Skeletal muscle cell (primary cell): ENCODE measurements at regions not wholly inside any gene's neighbourhood (a gene's known extent, or its start where the extent isn't known, plus 50 kb on each side); places are given as distances from the start of the nearest gene placed in this dataset.

Experiments used
- DNase-seq: peaks from one replicate; pipeline ENCODE4 v3.0.0-alpha.2; 2010; ENCODE audit warnings: low read depth
- H3K4me3 ChIP-seq: 2 replicates; pipeline ENCODE4 v1.5.1; 2011; ENCODE audit warnings: low read depth, mild to moderate bottlenecking, control low read depth, low read length, moderate library complexity

DNA sequence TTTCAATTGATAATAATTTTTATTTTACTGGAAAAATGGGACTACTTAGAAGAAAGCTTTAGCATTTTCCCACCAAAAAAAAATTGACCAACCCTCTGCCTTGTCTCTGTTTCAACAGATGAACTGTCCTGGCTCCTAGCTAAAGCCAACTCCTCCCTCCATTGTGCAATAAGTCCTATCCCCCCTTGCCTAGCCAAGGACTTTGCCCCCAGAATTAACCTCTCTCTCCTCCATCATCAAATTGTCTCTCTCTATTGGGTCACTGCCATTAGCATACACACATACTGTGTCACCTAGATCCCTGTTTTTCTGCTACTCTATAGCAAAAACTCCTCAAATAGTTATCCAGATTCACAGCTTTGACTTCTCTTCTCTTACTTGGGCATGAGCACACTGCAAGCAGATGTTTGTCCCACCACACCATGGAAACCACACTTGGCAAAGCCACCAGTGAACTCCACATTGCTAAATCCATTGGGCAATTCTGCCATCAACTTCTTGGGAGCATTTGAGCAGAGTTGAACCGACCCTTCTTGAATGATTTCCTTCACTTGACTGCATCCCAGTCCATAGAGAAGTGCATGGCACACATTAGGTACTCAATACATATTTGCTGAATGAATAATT is 91.4 kb upstream of the NEBL start:
- no peak for DNase-seq
- H3K4me3 ChIP-seq: no peak overlapping the region

DNA sequence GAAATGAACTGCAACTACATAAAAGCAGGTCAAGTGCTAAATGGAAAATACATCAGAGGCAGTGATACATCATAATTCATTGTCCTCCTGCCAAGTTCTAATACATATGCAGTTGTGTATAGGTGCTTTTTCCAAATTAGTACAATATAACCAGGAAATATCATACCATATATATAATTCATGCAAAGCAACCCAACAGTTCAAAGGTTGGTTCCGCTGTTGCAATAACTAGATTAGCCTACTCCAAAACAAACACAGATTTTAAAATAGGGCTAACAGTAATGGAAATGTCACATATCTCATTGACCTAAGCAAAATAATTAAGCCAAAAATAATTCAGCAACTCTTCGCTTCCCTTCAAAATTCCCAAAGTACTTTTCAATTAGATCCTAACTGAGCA is 88.9 kb upstream of the NEBL start:
- H3K4me3 ChIP-seq: no peak overlapping the region
- DNase-seq: no peak

DNA sequence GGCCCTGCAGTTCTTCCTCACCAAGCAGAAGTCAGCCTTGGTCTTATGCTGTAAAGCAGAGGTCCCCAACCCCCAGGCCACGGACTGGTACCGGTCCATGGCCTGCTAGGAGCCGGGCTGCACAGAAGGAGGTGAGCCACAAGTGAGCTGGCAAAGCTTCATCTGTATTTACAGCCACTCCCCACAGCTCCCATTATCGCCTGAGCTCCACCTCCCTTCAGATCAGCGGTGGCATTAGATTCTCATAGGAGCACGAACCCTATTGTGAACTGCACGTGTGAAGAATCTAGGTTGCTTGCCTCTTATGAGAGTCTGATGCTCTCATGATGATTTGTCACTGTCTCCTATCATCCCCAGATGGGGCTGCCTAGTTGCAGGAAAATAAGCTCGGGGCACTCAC is 87.6 kb upstream of the NEBL start:
- H3K4me3 ChIP-seq: no peak overlapping the region
- no peak for DNase-seq

DNA sequence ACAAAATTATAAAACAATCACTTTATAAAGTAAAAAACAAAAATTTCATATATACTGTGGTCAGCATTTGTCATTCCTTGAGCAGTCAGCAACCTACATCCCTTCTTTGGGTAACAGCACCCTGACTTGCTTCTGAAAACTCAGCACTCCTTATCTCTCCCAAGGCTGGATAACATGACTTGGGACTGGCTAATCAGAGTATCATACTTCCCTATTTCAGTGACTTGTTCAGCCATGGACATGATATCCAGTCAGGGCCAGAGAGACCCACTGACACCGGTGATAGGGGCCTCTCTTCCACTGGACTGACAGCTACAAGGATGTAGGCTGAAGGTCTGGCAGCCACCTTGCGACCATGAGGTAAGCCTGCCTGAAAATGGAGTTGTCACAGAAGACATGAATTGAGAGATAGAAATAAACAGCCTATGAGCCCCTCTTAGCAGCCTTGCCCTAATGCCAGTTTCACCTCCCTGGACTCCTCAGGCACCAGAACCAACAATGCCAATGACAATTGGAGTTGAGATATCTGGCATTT is 84.4 kb upstream of the NEBL start:
- H3K4me3 ChIP-seq: no peak overlapping the region
- DNase-seq: no peak

DNA sequence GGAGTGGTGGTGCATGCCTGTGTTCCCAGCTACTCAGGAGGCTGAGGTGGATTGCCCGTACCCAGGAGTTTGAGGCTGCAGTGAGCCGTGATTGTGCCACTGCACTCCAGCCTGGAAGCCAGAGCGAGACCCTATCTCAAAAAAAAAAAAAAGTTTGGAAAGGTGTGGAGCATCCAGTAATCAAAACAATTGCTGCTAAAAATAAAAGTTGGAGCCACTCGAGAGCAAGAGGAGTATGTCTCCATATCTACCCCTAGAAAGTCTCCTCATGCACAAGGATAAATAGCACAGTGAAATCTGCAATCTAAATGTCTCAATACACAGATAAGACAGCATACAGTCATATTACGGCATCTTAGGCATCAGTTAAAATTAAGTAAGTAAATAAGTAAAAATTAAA is 81.5 kb upstream of the NEBL start:
- no peak overlapping the region for H3K4me3 ChIP-seq
- DNase-seq: no peak

DNA sequence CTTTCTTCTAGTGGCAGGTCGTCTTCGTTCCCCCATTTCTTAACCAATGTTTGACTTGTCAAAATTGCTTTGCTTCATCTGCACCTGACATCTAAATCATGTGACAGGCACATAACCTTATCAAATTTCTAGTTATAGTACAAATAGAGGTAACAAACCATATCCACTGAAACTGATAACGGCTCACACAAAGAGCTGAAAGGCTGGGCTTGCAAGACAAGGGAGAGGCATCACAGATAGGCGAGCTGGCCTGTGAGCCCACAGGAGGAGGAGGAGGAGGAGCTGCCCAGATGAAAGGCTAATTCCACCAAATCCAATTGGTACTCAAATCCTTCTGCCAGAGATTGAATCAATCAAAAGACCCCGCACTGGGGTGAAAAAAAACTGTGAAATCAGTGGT is 80.2 kb upstream of the NEBL start:
- no peak for DNase-seq
- no peak overlapping the region for H3K4me3 ChIP-seq

DNA sequence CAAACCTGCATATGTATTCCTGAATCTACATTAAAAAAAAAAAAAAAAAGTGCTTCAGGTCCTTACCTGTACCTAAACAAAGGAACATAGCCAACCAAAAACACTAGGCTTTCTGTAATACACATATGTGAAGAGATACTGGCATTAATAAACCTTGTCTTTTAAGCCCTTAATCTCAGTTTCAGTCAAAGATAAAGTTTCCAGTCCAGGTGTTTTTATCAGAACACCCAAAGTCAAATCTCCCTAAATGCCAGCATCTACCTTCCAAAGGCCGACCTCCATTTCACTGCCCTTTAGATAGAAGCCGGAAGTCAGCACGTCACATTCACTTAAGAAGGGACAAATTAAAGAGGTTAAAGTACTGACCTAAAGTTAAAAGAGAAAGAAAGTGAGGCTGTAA is 79.8 kb upstream of the NEBL start:
- no peak overlapping the region for H3K4me3 ChIP-seq
- DNase-seq: no peak

DNA sequence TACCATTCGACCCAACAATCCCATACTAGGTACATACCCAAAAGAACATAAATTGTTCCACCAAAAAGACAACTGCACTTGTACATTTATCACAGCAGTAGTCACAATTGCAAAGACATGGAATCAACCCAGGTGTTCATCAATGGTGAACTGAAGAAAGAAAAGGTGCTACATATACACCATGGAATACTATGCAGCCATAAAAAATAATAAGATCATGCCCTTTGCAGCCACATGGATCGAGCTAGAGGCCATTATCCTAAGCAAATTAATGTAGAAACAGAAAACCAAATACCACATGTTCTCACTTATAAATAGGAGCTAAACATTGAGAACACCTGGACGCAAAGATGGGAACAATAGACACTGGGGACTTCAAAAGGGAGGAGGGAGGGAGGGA is 79.3 kb upstream of the NEBL start:
- H3K4me3 ChIP-seq: no peak overlapping the region
- DNase-seq: no peak

DNA sequence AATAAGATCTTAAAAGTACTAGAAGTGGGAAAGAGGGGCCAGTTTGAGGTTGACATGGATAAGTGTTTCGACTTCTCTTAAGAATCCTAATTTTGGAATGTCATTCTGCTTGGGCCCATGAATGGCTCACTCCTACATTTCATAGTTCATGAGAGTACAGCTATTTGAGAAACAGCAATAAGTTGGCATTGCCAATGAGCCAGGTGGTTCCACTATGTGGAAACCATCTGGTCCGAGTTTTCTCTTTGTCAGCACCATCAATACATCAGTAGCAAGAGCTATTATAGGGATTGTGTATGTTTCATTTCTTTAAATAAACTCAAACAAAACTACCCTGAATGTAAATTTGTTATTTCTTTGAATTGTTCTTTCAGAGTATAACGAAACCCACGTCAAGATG is 78.1 kb upstream of the NEBL start:
- H3K4me3 ChIP-seq: no peak overlapping the region
- no peak for DNase-seq

DNA sequence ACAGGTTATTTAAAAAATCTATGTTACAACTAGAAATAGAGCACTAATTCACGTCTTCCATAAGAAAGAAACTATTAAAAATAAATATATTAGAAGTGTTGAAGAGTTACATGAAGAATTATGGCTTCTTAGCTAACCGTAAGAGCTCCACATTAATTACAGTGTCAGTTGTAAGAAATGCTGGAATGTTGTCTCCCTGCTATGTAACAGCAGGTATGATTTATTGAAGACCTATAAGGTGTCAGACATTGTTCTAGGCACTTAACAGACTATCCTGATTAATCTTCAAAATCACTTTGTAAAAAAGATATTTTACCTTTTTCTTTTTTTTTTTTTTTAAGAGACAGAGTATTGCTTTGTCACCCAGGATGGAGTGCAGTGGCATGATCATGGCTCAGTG is 75.8 kb upstream of the NEBL start:
- no peak overlapping the region for H3K4me3 ChIP-seq
- no peak for DNase-seq

DNA sequence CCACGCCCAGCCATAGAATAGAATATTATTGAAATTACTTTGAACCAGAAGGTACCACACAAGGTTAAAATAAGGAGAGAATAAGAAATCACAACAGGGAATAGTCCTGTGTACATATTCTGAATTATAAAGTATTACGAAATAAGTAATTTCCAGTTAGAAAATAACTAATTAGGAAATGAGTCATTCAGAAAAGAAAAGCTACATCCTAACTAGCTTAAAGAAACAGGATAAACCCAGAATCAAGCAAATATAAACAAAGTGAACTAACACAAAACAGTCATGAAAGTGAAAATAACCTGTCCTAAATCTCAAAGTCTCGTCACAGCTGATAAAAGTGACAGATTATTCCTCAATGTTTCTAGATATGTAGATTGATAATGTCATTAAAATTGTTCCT is 74.8 kb upstream of the NEBL start:
- H3K4me3 ChIP-seq: no peak overlapping the region
- DNase-seq: no peak

DNA sequence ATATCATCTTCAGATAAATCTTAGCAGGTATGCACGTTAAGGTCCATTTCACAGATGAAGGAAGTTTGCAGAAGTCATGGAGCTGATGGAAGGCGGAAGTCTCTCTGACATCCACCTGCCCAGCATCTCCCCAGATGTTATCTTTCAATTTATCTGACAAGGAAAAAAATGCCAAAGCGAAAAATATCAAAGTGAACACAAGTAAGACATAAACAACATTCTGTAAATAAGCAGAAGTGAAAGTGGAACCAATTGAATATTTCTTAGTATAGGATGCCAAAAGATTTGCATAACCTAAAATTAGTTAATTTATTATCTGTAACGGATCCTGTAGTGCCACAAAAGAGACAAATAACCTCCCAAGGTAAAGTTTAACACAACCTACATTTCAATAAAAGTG is 73.6 kb upstream of the NEBL start:
- no peak for DNase-seq
- no peak overlapping the region for H3K4me3 ChIP-seq

DNA sequence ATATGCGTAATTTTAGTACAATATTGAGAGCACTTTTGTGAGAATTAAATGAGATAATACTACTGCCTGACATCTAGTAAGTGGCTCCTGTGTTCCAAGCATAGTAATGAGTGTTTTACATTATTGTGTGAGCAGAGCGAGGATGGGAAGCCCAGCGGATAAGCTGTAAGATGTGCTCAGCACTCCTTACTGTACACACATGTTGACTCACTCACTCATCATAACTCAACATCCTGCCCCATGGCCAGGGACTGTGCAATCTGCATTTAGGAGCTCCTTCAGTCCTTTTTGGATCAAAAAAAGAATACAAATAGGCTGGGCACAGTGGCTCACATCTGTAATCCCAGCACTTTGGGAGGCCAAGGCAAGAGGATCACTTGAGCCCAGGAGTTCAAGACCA is 72.9 kb upstream of the NEBL start:
- H3K4me3 ChIP-seq: no peak overlapping the region
- peak; percentile 31 for DNase-seq

DNA sequence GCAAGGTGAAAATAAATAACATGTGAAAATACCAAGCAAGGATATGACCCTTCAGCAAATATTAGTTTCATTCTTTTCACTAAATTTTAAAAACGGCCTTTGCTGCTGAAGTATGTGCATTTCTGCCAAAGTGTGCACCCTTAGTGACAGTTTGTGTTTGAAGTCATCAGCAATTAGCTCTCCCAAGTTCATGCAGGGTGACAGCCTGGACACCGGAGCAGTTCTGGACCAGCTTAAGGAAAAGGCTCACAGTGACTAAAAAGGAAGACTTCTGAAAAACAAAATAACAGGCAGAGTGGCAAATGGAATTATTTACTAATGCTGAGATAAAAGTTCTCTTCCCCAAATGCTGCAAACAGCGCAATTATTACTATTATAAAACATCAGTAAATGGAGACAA is 69.3 kb upstream of the NEBL start:
- DNase-seq: no peak

DNA sequence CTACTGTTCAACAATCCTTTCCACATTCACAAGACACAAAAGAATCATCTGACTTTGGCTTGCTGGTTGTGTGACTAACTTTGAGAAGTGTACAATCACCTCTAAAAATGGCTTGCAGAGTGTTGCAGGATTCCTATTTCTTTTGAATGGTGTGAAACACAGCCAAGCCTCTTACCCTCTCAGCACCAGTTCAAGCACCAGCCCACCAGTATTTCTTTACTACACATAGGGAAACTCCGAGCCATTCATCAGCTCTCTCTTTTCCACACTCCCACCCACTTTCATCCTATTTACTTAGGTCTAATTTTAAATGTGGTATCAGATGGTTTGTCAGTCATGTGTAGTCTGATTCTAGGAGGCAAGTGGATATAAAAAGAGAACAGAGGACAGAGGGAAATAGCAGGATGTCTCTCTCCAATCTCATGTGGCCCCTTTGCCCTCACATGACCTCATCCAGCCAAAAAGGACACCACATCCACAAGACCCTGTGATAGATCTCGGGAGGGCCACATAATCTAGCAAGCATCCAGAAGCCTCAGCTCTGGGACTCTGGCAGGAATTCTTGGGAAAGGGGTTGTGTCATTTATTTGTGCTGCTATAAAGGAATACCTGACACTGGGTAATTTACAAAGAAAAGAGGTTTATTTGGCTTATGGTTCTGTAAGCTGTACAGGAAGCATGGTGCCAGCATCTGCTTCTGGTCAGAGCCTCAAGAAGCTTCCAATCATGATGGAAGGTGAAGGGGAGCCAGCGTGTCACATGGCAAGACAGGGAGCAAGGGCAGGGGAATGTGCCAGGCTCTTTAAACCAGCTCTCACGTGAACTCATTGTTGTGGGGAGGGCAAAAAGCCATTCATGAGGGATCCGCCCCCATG is 66.8 kb upstream of the NEBL start:
- no peak overlapping the region for H3K4me3 ChIP-seq
- DNase-seq: no peak

More for the DNA sequence above, 69.3 kb upstream of the NEBL start:
- no peak overlapping the region for H3K4me3 ChIP-seq

DNA sequence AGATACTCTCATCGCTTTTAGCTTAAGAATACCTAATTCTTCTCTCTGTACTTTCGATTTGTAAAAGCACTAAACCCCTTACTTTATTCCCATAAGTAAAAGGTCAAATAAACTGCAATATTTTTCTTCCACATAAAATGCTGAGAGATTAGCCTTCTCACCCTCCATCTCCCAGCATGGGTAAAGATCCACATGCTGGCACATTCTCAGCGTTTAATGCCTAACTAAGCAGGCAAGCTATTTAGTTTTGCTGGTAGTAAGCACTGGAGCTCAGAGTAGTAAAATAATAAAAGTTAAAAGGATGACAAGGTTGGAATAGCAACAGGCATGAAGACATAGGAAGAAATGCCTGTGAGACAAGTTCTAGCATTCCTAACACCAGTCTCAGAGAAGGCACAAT is 65.9 kb upstream of the NEBL start:
- DNase-seq: no peak
- no peak overlapping the region for H3K4me3 ChIP-seq

DNA sequence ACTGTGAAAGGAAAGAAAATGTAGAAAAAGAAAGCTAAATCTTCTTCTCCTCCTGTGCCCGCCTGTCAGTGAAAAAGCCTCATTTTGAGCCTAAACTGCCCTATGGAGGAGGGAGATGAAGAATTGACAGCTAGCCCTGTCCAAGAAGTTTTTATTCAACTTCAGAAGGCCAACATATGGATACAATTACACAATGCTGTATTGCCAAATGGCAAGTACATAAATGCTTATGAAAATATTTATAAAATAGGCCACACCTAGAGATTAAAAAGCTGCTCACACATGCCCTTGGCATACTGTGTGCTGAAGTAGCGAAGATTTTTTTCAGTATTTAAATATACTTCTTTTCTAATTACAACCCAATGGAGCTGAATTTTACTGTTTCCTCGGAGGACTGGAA is 65.1 kb upstream of the NEBL start:
- no peak overlapping the region for H3K4me3 ChIP-seq
- DNase-seq: no peak

DNA sequence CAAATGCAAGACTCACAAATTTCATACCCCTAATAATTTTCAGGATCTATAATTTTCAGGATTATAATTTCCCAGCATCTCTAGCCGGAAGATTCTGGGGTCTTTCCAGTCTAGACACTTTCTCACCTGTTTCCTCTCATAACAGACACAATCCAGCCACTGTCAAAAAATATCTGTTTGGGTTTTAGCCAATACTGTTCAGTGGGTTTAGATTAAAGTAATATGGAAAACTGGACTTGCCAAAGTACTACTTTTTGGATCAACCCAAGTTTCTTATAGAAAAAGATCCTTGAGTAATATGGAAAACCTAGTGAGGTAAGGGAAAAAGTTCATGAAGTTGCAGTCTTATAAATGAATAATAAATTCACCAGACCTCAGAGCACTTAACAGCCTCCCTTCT is 62.1 kb upstream of the NEBL start:
- no peak overlapping the region for H3K4me3 ChIP-seq
- no peak for DNase-seq

DNA sequence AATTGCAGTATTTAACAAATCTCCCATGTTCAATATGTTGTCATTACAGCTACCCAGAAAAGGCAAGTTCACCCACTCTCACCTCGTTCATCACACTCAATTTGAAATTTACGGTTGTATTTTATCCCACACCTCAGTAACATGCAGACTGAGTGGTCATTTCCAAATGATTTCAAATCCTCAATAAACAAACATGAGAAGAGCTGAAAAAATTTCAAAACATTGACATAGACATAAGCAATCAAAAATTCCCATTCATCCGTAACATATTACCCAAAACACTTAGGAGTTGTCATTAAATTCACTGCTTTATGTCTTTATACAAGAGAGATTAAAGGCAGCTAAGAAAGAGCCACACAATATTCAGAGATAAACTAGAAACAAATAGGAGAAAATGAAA is 61.7 kb upstream of the NEBL start:
- no peak overlapping the region for H3K4me3 ChIP-seq
- no peak for DNase-seq

DNA sequence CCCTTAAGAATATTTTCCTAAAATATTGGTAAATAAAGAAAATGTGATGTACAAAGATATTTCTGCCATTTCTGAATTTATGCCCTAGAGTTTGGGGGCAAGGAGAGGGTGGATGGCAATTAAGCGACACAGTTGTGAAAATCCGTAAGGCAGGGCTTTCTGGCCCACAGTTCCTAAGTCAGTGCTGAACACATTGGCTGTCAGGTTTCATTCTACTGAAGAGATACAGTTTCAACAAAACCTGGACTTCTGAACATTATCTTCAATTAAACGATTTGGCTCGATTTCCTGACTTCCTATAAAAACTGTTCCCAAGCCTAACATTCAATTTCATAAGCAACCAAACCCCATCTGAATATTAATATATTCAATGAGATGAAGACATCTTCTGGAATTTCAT is 61.1 kb upstream of the NEBL start:
- DNase-seq: no peak
- H3K4me3 ChIP-seq: no peak overlapping the region

DNA sequence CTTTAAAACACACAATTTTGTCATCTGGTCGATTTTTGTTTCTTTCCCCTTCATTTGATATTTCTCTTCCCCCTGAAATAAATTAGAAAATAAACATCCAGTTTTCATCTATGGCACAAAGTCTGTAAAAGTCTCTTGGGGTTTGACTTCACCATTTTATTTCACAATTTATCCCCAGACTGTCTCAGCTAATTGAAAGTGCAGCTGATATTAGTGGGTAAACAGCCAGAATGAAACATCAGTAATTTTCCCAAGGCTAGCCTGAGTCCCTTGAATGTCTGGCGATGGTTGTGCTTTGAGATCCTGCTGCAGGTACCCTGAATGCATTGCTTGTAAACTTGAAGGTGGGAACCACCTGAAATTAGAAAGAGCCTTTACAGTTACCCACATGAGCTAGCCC is 60.6 kb upstream of the NEBL start:
- no peak overlapping the region for H3K4me3 ChIP-seq
- no peak for DNase-seq
